H1 (cell line): ENCODE measurements at regions not wholly inside any gene's neighbourhood (a gene's known extent, or its start where the extent isn't known, plus 50 kb on each side); places are given as distances from the start of the nearest gene placed in this dataset.

ENCODE experiments used
- CTCF ChIA-PET: fragments of 300-600 bp; sonication (Branson Sonifier 250); formaldehyde crosslinking; loops from one replicate; lab custom pipeline; 2021; ENCODE audit not compliant: partially characterized antibody; lab: Charles Lee
- POLR2A ChIA-PET: fragments of 300-600 bp; sonication (Branson Sonifier 250); formaldehyde crosslinking; loops from one replicate; lab custom pipeline; 2021; ENCODE audit warnings: inconsistent platforms; ENCODE audit not compliant: partially characterized antibody; lab: Charles Lee
- DNase-seq, 2 experiments: peaks; one replicate each; pipeline versions ENCODE4 v3.0.0 to v3.0.0-alpha.2; 2010 to 2022; ENCODE audit warnings: low spot score in 2 of 2, low read depth in 1 of 2, mixed read lengths in 1 of 2
- FAIRE-seq: peaks from 2 replicates; lab custom pipeline; 2011; peaks lifted over from hg19 to GRCh38; lab: Jason Lieb, UNC
- H2AFZ ChIP-seq: 2 replicates; pipeline ENCODE4 v1.8.1; 2012; ENCODE audit warnings: low read length, inconsistent platforms
- H2AK5ac ChIP-seq: 2 replicates; pipeline ENCODE4 v1.6.1; 2013; ENCODE audit warnings: low read depth, low read length
- H2BK120ac ChIP-seq: replicated peaks from 2 replicates; pipeline ENCODE3; 2013; ENCODE audit warnings: low read depth, low read length, inconsistent platforms
- H2BK12ac ChIP-seq: 2 replicates; pipeline ENCODE4 v1.6.1; 2013; ENCODE audit warnings: low read depth, low read length
- H2BK15ac ChIP-seq: 2 replicates; pipeline ENCODE4 v1.6.1; 2013; ENCODE audit warnings: low read length
- H2BK20ac ChIP-seq: 2 replicates; pipeline ENCODE4 v1.6.1; 2013; ENCODE audit warnings: low read length
- H2BK5ac ChIP-seq: 2 replicates; pipeline ENCODE4 v1.6.1; 2013; ENCODE audit warnings: low read depth, low read length
- H3K14ac ChIP-seq: 2 replicates; pipeline ENCODE4 v1.6.1; 2013; ENCODE audit warnings: inconsistent platforms; ENCODE audit not compliant: insufficient read length
- H3K18ac ChIP-seq: 2 replicates; pipeline ENCODE4 v1.6.1; 2013; ENCODE audit warnings: low read length; ENCODE audit errors: extremely low read depth
- H3K23ac ChIP-seq: 2 replicates; pipeline ENCODE4 v1.6.1; 2013; ENCODE audit warnings: inconsistent platforms; ENCODE audit not compliant: insufficient read length
- H3K23me2 ChIP-seq: 2 replicates; pipeline ENCODE4 v1.6.1; 2013; ENCODE audit warnings: low read depth, low read length
- H3K27ac ChIP-seq: 2 replicates; pipeline ENCODE4 v1.6.1; 2011; ENCODE audit warnings: low read depth, low read length, inconsistent platforms
- H3K27me3 ChIP-seq, 4 experiments: replicated peaks in 1 of 4; 1 replicate in 1 of 4; 2 replicates in 3 of 4; pipeline versions ENCODE4 v1.6.1 to v1.8.1; 2011 to 2013; ENCODE audit warnings: low read length in 3 of 4, mild to moderate bottlenecking in 3 of 4, inconsistent platforms in 2 of 4, mixed read lengths in 2 of 4, moderate library complexity in 1 of 4; ENCODE audit not compliant: control insufficient read depth in 3 of 4, insufficient read depth in 3 of 4; ENCODE audit errors: extremely low read depth in 1 of 4
- H3K36me3 ChIP-seq, 4 experiments: 2 replicates each; pipeline versions ENCODE4 v1.6.1 to v1.8.1; 2011 to 2013; ENCODE audit warnings: mild to moderate bottlenecking in 4 of 4, low read length in 3 of 4, moderate library complexity in 2 of 4, control low read depth in 1 of 4, inconsistent platforms in 1 of 4; ENCODE audit not compliant: insufficient read depth in 4 of 4, control insufficient read depth in 2 of 4
- H3K4ac ChIP-seq: replicated peaks from 2 replicates; pipeline ENCODE3; 2013; ENCODE audit warnings: low read length, low read depth, mixed read lengths, inconsistent platforms; ENCODE audit not compliant: insufficient read length
- H3K4me1 ChIP-seq, 4 experiments: replicated peaks in 1 of 4; 1 replicate in 1 of 4; 2 replicates in 3 of 4; pipeline versions ENCODE4 v1.6.1 to v1.8.1; 2011 to 2013; ENCODE audit warnings: low read length in 3 of 4, inconsistent platforms in 2 of 4, mixed read lengths in 1 of 4; ENCODE audit not compliant: insufficient read depth in 4 of 4, control insufficient read depth in 3 of 4
- H3K4me2 ChIP-seq, 2 experiments: 2 replicates each; pipeline versions ENCODE4 v1.6.1 to v1.8.1; 2011 to 2013; ENCODE audit warnings: low read depth in 2 of 2, low read length in 2 of 2, control low read depth in 1 of 2, inconsistent platforms in 1 of 2, mild to moderate bottlenecking in 1 of 2; ENCODE audit not compliant: insufficient read depth in 1 of 2
- H3K4me3 ChIP-seq, 4 experiments: fragments of 200-600, 300-600 bp in 1 of 4; sonication (generic), shearing (Covaris generic), sonication (Bioruptor Twin) in 1 of 4; 2 replicates each; pipeline versions ENCODE4 v1.5.1 to v1.8.1; 2011 to 2016; ENCODE audit warnings: low read length in 4 of 4, low read depth in 3 of 4, control low read depth in 2 of 4, inconsistent platforms in 2 of 4, mild to moderate bottlenecking in 2 of 4, mixed read lengths in 1 of 4, moderate library complexity in 1 of 4; ENCODE audit not compliant: insufficient read depth in 2 of 4; ENCODE audit errors: extremely low read depth in 1 of 4
- H3K56ac ChIP-seq: replicated peaks from 2 replicates; pipeline ENCODE3; 2013; ENCODE audit warnings: low read depth, mild to moderate bottlenecking, mixed read lengths, low read length, inconsistent platforms; ENCODE audit not compliant: insufficient read length
- H3K79me1 ChIP-seq: 2 replicates; pipeline ENCODE4 v1.6.1; 2013; ENCODE audit warnings: low read depth, low read length, control low read depth
- H3K79me2 ChIP-seq, 2 experiments: 2 replicates each; pipeline versions ENCODE4 v1.6.1 to v1.8.1; 2012 to 2013; ENCODE audit warnings: low read length in 2 of 2, mild to moderate bottlenecking in 2 of 2, inconsistent platforms in 1 of 2; ENCODE audit not compliant: insufficient read depth in 2 of 2, control insufficient read depth in 1 of 2
- H3K9ac ChIP-seq, 4 experiments: replicated peaks in 1 of 4; 1 replicate in 1 of 4; 2 replicates in 3 of 4; pipeline versions ENCODE4 v1.6.1 to v1.8.1; 2011 to 2013; ENCODE audit warnings: low read depth in 3 of 4, low read length in 3 of 4, control low read depth in 2 of 4, mild to moderate bottlenecking in 2 of 4, moderate library complexity in 2 of 4, inconsistent platforms in 1 of 4; ENCODE audit errors: extremely low read depth in 1 of 4
- H3K9me3 ChIP-seq, 2 experiments: 2 replicates each; pipeline versions ENCODE4 v1.6.1 to v1.8.1; 2012 to 2013; ENCODE audit warnings: mild to moderate bottlenecking in 2 of 2, moderate library complexity in 2 of 2, control low read depth in 1 of 2, inconsistent platforms in 1 of 2, low read depth in 1 of 2, low read length in 1 of 2, mixed read lengths in 1 of 2; ENCODE audit not compliant: insufficient read depth in 2 of 2
- H4K20me1 ChIP-seq, 2 experiments: replicated peaks in 1 of 2; 2 replicates each; pipeline versions ENCODE3 to v1.8.1; 2011 to 2013; ENCODE audit warnings: inconsistent platforms in 2 of 2, low read length in 2 of 2, mild to moderate bottlenecking in 1 of 2; ENCODE audit not compliant: insufficient read depth in 2 of 2, control insufficient read depth in 1 of 2
- H4K5ac ChIP-seq: 2 replicates; pipeline ENCODE4 v1.6.1; 2013; ENCODE audit warnings: low read length, low read depth, mixed read lengths, inconsistent platforms; ENCODE audit not compliant: insufficient read length
- H4K8ac ChIP-seq: 2 replicates; pipeline ENCODE4 v1.8.0; 2013; ENCODE audit warnings: mild to moderate bottlenecking, moderate library complexity, low read length, inconsistent platforms; ENCODE audit not compliant: insufficient read depth; ENCODE audit errors: extremely low read depth
- H4K91ac ChIP-seq: replicated peaks from 2 replicates; pipeline ENCODE3; 2013; ENCODE audit warnings: low read length, mixed read lengths, inconsistent platforms; ENCODE audit not compliant: insufficient read length
- BCL11A ChIP-seq, 2 experiments: IDR thresholded peaks; one replicate each; pipeline ENCODE4 v1.6.1; 2011; ENCODE audit warnings: low read depth in 2 of 2, low read length in 2 of 2, mild to moderate bottlenecking in 2 of 2
- CBX8 ChIP-seq: fragments of 300-800, 300-1000 bp; sonication (generic); IDR thresholded peaks from 2 replicates; pipeline ENCODE4 v1.7.1; 2016; ENCODE audit warnings: low read depth, low read length, borderline replicate concordance
- CHD1 ChIP-seq: IDR thresholded peaks from 2 replicates; pipeline ENCODE4 v1.6.1; 2012; ENCODE audit warnings: low read depth, low read length, improper control_type of control experiment
- EZH2 ChIP-seq: fragments of 200-600 bp; sonication (generic); IDR thresholded peaks from 2 replicates; pipeline ENCODE4 v1.7.1; 2012; ENCODE audit warnings: low read depth, mild to moderate bottlenecking, moderate library complexity, low read length, inconsistent platforms; ENCODE audit not compliant: severe bottlenecking
- KDM1A ChIP-seq: fragments of 200-600, 300-600 bp; sonication (generic); IDR thresholded peaks from 2 replicates; pipeline ENCODE4 v1.7.1; 2016; ENCODE audit warnings: mild to moderate bottlenecking, low read length, borderline replicate concordance
- KDM4A ChIP-seq: IDR thresholded peaks from one replicate; pipeline ENCODE4 v1.7.1; 2012; ENCODE audit warnings: low read depth, mild to moderate bottlenecking, moderate library complexity, low read length, inconsistent platforms; ENCODE audit not compliant: severe bottlenecking
- NANOG ChIP-seq: IDR thresholded peaks from 2 replicates; pipeline ENCODE4 v1.6.1; 2011; ENCODE audit warnings: low read length, low read depth, mild to moderate bottlenecking, inconsistent platforms; ENCODE audit not compliant: insufficient read depth, poor library complexity, severe bottlenecking
- SAP30 ChIP-seq: fragments of 300-600 bp; sonication (generic); IDR thresholded peaks from 2 replicates; pipeline ENCODE4 v1.7.1; 2012; ENCODE audit warnings: low read length, moderate library complexity, mild to moderate bottlenecking, inconsistent platforms; ENCODE audit not compliant: insufficient read depth, insufficient replicate concordance
- SIRT6 ChIP-seq: IDR thresholded peaks from one replicate; pipeline ENCODE4 v1.7.1; 2012; ENCODE audit warnings: low read length, inconsistent platforms
- SRF ChIP-seq: IDR thresholded peaks from 2 replicates; pipeline ENCODE4 v1.6.1; 2011; ENCODE audit warnings: mild to moderate bottlenecking, low read depth, low read length, moderate library complexity
- SUZ12 ChIP-seq: fragments of 200-600 bp; sonication (generic); IDR thresholded peaks from 2 replicates; pipeline ENCODE4 v1.6.1; 2012; ENCODE audit warnings: mild to moderate bottlenecking, inconsistent platforms, low read length, moderate library complexity, mixed read lengths
- TBP ChIP-seq: IDR thresholded peaks from 2 replicates; pipeline ENCODE4 v1.6.1; 2011; ENCODE audit warnings: low read depth, low read length, improper control_type of control experiment
- TCF12 ChIP-seq: IDR thresholded peaks from 2 replicates; pipeline ENCODE4 v1.6.1; 2011; ENCODE audit warnings: low read depth, mild to moderate bottlenecking, low read length
- WGBS, 2 experiments: shearing (Covaris generic) in 1 of 2; methylation state at CpG; one replicate each; pipeline versions ENCODE4 v1.1.6 to v1.1.7; 2013 to 2015; ENCODE audit warnings: low lambda C conversion rate in 2 of 2, mixed read lengths in 2 of 2, inconsistent platforms in 1 of 2, low coverage in 1 of 2, missing lambda C conversion rate in 1 of 2; ENCODE audit not compliant: insufficient replicate concordance in 2 of 2, insufficient coverage in 1 of 2, insufficient read length in 1 of 2; ENCODE audit errors: extremely low coverage in 1 of 2, missing lambda C conversion rate in 1 of 2; 5-methylcytosine and 5-hydroxymethylcytosine counted together
- TF ChIP-seq, protein P1 (sequence below): IDR thresholded peaks from 2 replicates; pipeline ENCODE4 v1.6.1; 2011; ENCODE audit warnings: low read depth, mild to moderate bottlenecking, low read length; ENCODE audit not compliant: insufficient read depth

GRCh38 chr13:89115307-89115706 lies 1444.1 kb downstream of the SLITRK5 start:
- no peak overlapping the region for H3K27ac ChIP-seq
- no peak overlapping the region for H3K18ac ChIP-seq
- ChIA-PET CTCF (interaction anchor here (0.7 to 1.4 kb wide), 2 partner anchors 15 to 528 kb away, joined by 3 to 5 read pairs; no protein-coding TSS in a partner anchor), POLR2A (no interaction called here)
- H3K23me2 ChIP-seq, result no peaks in the 10 kb centered on the region; the same call in 1 of the 2 replicates
- no peak overlapping the region for H2BK12ac ChIP-seq
- no peak overlapping the region for H2BK20ac ChIP-seq
- H2BK15ac ChIP-seq, result no peak overlapping the region
- no peak overlapping the region for H2BK5ac ChIP-seq
- H4K91ac ChIP-seq, result no peak overlapping the region
- no peak overlapping the region for H3K23ac ChIP-seq
- 77% methylated on average over 3 of the region's 3 CpGs; no CpG with 5 or more reads in 1 of the 2 experiments for WGBS, 2 experiments
- no peak overlapping the region for H2BK120ac ChIP-seq
- H3K14ac ChIP-seq, result no peak overlapping the region
- no peak overlapping the region for H2AFZ ChIP-seq
- H3K79me1 ChIP-seq, result no peaks in the 10 kb centered on the region
- no peak overlapping the region for H3K4me2 ChIP-seq
- no peak overlapping the region for H4K8ac ChIP-seq
- DNase-seq (no peak), FAIRE-seq (peak; percentile 68)
- no peaks in the 10 kb centered on the region for H3K9me3 ChIP-seq
- H3K4me3 ChIP-seq, result no peak overlapping the region
- no peak overlapping the region for H3K4ac ChIP-seq
- no peaks in the 10 kb centered on the region for H4K20me1 ChIP-seq
- H3K4me1 ChIP-seq, result peaks cover 0 to 13% (median 3%) of the 10 kb centered on the region in 4 experiments; a peak in 2 of 7 replicates
- no peaks in the 10 kb centered on the region for H3K36me3 ChIP-seq
- no peaks in the 10 kb centered on the region for H3K79me2 ChIP-seq
- no peak overlapping the region for H3K9ac ChIP-seq
- H3K56ac ChIP-seq, result no peak overlapping the region
- no peaks in the 10 kb centered on the region for H3K27me3 ChIP-seq
- H4K5ac ChIP-seq, result no peak overlapping the region
- no peak overlapping the region for H2AK5ac ChIP-seq
- no peak for TF ChIP-seq SUZ12
- TF ChIP-seq TCF12, result no peak
- no peak for TF ChIP-seq CBX8
- TF ChIP-seq NANOG, result no peak
- no peak for TF ChIP-seq SRF
- no peak for TF ChIP-seq CHD1
- no peak for TF ChIP-seq BCL11A (IDR thresholded peaks at IDR 0.05; ENCODE audit: low read depth in 2 of 2, low read length in 2 of 2)
- no peak for TF ChIP-seq TBP
- TF ChIP-seq, protein P1, sequence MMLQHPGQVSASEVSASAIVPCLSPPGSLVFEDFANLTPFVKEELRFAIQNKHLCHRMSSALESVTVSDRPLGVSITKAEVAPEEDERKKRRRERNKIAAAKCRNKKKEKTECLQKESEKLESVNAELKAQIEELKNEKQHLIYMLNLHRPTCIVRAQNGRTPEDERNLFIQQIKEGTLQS, result no peak
- no peak for TF ChIP-seq EZH2
- no peak for TF ChIP-seq KDM4A
- TF ChIP-seq SIRT6, result no peak
- peak; percentile 84 for TF ChIP-seq KDM1A
- no peak for TF ChIP-seq SAP30
